NCI-H82 treated with DMSO at 0.1 percent for 48 hours (cell line): ENCODE measurements at regions not wholly inside any gene's neighbourhood (a gene's known extent, or its start where the extent isn't known, plus 50 kb on each side); places are given as distances from the start of the nearest gene placed in this dataset.
"Not testable (repeated sequence)": the region's sequence is repeated elsewhere in the genome, so short reads cannot be mapped to it uniquely, and the experiment has no call there.

Experiments used
- DNase-seq: peaks from one replicate; lab custom pipeline; 2025; ENCODE audit not compliant: unreplicated experiment; lab: John Stamatoyannopoulos, UW

DNA sequence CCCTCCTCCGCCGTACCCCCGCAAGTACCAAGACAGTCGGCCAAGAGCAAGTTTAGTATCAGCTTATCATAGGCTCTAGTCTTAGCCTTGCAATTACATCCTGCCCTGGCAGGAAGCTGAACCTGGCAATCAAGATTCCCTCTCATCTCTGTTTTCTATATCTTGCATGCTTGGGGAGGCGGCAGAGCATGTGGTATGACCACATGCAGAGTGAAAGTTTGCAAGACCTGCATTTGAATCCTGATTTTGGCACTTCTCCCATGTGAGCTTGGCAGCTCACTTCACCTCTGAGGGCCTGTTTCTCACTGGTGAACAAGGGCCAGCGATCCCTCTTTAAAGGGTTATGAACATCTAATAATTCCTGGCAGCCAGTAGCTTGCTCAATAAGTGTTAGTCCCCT is 106.1 kb upstream of the FRMD4B start:
- no peak for DNase-seq

- no peak for DNase-seq
Measured at GRCh38 chr3:69490971-69491370, 105.1 kb upstream of the FRMD4B start.

GRCh38 chr3:69490235-69490634 is 104.3 kb upstream of the FRMD4B start:
- DNase-seq: no peak

GRCh38 chr3:69488026-69488425 is 102.1 kb upstream of the FRMD4B start:
- no peak for DNase-seq

- DNase-seq: no peak
Measured at GRCh38 chr3:69485489-69485888, 99.6 kb upstream of the FRMD4B start.

DNA sequence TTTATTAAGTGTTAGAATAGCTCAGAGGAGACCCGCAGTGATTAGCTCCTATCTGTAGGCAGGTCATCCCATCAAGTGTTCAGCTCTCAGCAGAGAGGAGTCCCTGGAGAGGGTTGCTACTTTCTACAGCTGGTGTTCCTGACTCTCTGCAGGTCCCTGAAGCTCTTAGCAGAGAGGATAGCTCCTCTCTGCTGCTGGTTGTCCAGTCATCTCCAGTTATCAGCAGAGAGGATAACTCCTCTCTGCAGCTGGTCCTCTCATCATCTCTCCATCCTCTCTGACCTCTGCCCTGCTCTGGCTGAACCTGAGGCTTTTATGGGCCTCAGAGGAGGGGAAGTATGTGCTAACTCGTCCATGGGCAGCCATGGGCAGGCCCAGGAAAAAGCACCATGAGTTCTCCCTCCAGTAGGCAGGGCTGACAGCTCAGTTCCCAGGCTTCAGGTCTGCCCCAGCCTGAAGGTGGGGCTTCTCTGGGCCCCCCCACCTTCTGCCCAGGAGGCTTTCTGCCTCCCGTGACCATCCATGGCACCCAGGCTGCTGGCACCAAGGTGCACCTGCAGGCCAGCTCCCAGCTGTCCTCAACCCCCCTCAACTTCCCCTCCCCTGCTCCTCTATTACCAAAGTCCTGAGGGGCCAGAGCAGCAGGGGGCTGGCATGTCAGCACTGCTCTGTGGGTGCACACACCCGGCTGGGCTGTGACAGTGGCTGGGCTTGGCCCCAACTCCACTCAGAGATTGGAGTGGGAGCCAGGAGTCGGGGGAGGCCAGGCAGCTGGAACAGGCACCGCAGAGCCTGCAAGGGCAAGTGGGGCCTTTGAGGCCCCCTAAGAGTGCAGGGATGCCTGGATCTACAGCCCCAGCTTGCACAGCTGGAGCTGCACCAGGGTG is 98.9 kb upstream of the FRMD4B start:
- no peak for DNase-seq

DNA sequence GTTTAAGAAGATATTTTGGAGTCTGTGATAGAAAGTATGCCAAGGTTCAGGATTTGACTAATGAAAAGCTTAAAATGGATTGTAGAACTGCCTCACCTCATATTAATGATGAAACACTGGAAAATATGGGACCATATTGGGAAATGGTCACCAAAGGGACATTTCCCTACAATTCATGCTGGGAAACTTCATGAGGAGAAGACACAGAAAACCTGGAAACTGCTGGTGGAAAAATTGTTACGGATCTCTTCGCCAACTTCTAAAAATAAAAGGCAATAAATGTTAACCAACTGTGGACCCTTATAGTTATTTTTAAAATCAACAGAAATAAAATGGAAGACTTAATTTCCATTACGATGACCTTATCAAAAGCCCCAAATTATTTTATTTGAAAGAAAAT is 97.6 kb upstream of the FRMD4B start:
- no peak for DNase-seq

DNA sequence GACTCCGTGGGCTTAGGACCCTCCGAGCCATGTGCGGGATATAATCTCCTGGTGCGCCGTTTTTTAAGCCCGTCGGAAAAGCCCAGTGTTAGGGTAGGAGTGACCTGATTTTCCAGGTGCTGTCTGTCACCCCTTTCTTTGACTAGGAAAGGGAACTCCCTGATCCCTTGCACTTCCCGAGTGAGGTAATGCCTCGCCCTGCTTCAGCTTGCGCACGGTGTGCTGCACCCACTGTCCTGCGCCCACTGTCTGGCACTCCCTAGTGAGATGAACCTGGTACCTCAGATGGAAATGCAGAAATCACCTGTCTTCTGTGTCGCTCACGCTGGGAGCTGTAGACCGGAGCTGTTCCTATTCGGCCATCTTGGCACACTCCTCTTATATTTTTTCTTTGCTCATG is 95.1 kb upstream of the FRMD4B start:
- not testable (repeated sequence) for DNase-seq

DNA sequence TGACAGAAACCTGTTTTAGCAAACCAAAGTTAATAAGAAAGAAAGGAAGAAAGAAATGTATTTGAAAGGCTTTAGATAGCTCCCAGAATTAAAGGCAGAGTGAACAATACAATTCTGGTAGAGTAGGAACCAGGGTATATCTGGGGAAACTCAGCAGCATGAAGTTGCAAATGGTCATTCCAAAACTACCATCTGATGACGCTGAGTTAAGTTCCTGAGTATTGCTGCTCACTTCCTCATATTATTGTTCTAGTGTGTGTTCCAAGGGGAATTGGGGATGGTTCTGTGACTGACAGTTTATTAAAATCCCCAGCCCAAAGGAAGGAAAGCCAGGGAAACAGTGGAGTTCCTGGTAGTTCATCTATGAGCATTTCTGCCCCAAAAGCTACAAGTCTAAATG is 88.3 kb upstream of the FRMD4B start:
- DNase-seq: no peak

GRCh38 chr3:69472093-69472492 is 86.2 kb upstream of the FRMD4B start:
- no peak for DNase-seq

GRCh38 chr3:69463531-69463930 is 77.6 kb upstream of the FRMD4B start:
- DNase-seq: no peak

- no peak for DNase-seq
Measured at GRCh38 chr3:69462826-69463100, 76.9 kb upstream of the FRMD4B start.

DNA sequence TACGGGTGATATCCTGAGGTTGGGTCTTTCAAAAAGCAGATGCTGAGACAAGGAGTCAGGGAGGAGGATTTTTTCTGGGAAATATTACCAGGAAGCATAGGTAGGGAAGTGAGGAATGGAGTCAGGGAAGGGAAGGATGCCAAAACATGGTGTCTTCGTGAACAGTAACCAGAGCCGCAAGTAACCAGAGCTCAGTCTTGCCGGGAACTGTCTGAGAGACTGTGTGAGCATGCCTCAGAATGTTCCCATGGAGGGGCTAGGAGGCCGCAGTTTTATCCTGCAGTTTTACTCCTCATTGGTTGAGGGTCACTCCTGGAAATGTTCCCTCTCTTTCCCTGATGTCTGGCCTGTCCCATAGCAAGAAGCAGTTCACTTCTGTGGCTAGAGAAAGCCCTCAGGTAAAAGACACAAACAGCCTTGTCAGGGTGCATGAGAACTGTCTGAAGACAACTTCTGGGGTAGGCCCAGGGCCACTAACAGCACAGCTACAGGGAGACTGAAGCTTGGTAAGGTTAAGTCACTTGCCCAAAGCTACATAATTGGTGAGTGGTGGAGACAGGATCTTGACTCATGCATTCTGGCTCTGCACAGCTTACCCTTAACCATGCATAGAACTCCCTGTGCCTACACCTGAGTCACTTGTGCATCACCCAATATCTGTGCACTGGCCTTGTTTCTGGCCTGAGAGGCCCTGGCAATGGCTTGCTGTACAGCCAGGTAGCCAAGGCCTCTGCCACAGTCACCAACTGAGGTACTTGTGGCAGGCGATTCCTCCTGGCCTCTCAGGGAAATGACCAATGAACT is 76.3 kb upstream of the FRMD4B start:
- no peak for DNase-seq

GRCh38 chr3:69460034-69460433 is 74.1 kb upstream of the FRMD4B start:
- DNase-seq: no peak

DNA sequence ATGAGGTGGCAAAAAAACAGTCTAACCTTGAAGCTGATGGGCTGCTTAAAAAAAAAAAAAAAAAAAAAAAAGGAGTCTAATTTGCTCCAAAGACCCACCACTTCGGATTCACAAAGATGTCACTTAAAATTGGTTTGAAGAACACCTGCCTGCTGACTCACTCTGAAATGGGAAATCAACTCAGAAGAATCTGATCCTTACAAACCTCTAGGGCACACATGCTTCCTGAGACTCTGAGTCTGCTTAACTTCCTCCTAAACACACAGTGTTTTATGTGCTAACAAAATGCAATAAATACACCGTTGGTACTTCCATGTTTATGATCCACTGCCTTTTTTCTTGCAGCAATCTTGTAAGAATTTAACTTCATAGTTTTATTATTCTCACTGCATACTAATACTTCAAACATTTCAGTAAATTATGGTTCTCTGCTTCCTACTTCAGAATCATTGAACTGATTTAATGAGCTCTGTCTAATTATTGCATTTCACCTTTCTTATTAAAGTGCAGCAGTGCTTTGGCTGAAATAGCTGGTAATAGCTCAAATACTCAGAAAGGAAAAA is 73.0 kb upstream of the FRMD4B start:
- no peak for DNase-seq

DNA sequence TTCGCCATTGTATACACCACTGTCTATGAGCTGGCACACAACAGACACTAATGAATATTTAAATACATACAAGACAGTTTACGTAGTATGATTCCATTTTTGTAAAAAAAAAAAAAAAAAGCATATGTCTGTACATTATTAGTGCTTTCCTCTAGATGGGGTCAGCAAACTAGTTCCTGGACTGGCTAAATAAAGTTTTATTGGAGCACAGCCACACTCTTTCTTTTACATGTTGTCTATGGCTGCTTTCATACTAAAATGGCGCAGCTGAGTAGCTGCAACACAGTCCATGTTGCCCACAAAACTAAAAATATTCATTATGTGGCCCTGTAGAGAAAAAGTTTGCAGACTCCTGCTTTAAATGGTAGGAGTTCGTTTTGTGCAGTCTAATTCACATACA is 70.7 kb upstream of the FRMD4B start:
- DNase-seq: no peak

DNA sequence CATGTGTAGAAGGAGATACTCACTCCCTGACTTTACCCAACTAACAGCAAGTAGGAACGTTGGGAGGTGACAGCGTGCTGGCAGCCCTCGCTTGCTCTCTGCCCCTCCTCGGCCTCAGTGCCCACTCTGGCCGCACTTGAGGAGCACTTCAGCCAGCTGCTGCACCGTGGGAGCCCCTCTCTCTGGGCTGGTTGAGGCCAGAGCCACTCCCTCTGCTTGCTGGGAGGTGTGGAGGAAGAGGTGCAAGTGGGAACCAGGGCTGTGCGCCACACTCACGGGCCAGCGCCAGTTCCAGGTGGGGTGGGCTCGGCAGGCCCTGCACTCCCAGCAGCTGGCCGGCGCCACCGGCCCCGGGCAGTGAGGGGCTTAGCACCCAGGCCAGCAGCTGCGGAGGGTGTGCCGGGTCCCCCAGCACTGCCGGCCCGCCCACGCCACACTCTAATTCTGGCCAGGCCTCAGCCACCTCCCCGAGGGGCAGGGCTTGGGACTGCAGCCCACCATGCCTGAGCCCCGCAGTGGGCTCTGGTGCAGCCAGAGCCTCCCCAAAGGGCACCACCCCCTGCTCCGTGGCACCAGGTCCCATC is 68.4 kb upstream of the FRMD4B start:
- DNase-seq: no peak

DNA sequence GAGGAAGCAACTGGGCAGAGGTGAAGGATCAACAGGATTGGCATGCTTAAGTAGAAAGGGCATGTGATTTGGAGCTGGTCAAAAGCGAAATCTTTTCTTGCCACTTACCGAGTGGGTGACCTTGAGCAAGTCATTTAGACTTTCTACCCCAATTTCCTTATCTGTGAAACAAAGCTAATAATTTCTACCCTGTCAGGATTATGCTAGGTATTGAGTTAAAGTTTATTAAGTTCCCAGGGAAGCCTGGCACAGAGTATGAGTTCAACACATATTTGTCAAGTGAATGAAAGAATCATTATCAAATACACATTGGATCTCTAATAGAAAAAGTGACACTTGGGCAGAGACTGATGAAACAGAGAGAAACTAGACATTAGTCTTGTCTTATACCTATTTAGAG is 66.4 kb upstream of the FRMD4B start:
- DNase-seq: no peak

DNA sequence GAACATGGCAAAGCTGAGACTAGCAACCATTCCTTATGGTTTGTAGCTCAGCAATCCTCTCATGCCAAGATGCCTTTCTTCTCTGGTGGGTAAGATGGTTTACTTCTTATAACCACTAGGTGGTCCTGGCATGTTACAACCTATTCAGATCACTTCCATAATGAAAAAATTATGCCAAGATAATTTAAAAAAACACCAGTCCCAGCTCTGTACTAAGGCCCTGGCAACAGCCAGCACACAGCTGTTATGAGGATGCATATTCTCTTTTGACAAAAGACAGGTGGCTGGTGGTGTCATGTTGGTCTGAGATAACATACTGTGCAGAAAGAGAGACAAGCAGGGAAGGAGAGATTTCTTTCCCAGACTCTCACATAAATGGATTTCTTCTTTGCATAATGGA is 65.7 kb upstream of the FRMD4B start:
- no peak for DNase-seq

- DNase-seq: no peak
Measured at GRCh38 chr3:69448877-69449276, 63.0 kb upstream of the FRMD4B start.

- no peak for DNase-seq
Measured at GRCh38 chr3:69446402-69447072, 60.6 kb upstream of the FRMD4B start.
